IMR-90 (cell line): ENCODE measurements at regions not wholly inside any gene's neighbourhood (a gene's known extent, or its start where the extent isn't known, plus 50 kb on each side); places are given as distances from the start of the nearest gene placed in this dataset.

Experiments used
- ATAC-seq: fragments of 200-7000 bp; cut with Tn5 transposase; 2 replicates; pipeline ENCODE4 v1.9.1; 2020; ENCODE audit warnings: low read depth, mild to moderate bottlenecking, moderate library complexity
- BruUV-seq: library from RNA; stranded (reverse); fragments of 400-500 nt; replicated peaks from 2 replicates; lab custom pipeline; 2021; lab: Mats Ljungman, UMichigan
- CTCF ChIA-PET: fragments of 300-600 bp; formaldehyde crosslinking; extraction: SDS; loops from one replicate; lab custom pipeline; 2021; ENCODE audit warnings: antibody characterized with exemption; lab: Yijun Ruan, JAX
- POLR2A ChIA-PET: fragments of 300-600 bp; sonication (Branson Sonifier 250); formaldehyde crosslinking; loops from one replicate; lab custom pipeline; 2022; ENCODE audit warnings: antibody characterized with exemption; ENCODE audit not compliant: unreplicated experiment; lab: Charles Lee
- DNase-seq: peaks from one replicate; pipeline ENCODE4 v3.0.0; 2013
- H2AFZ ChIP-seq: replicated peaks from 2 replicates; pipeline ENCODE3; 2013; ENCODE audit warnings: low read length, mild to moderate bottlenecking; ENCODE audit not compliant: poor library complexity
- H2AK5ac ChIP-seq: 2 replicates; pipeline ENCODE4 v1.6.1; 2013; ENCODE audit warnings: low read depth, low read length, inconsistent platforms
- H2AK9ac ChIP-seq: replicated peaks from 2 replicates; pipeline ENCODE3; 2013; ENCODE audit warnings: mild to moderate bottlenecking, low read depth, low read length, moderate library complexity; ENCODE audit not compliant: poor library complexity
- H2BK120ac ChIP-seq: 2 replicates; pipeline ENCODE4 v1.6.1; 2013; ENCODE audit warnings: low read depth, low read length, inconsistent platforms
- H2BK15ac ChIP-seq: 3 replicates; pipeline ENCODE4 v1.6.1; 2013; ENCODE audit warnings: low read depth, low read length, inconsistent platforms
- H2BK20ac ChIP-seq: 2 replicates; pipeline ENCODE4 v1.6.1; 2013; ENCODE audit warnings: low read depth, mild to moderate bottlenecking, inconsistent platforms, low read length, moderate library complexity
- H2BK5ac ChIP-seq: 2 replicates; pipeline ENCODE4 v1.6.1; 2013; ENCODE audit warnings: mild to moderate bottlenecking, low read depth, low read length, inconsistent platforms; ENCODE audit not compliant: poor library complexity, severe bottlenecking
- H3K14ac ChIP-seq: replicated peaks from 2 replicates; pipeline ENCODE4 v1.6.1; 2013; ENCODE audit warnings: low read depth, low read length, inconsistent platforms
- H3K18ac ChIP-seq: 2 replicates; pipeline ENCODE4 v1.6.1; 2013; ENCODE audit warnings: low read depth, low read length, control low read depth
- H3K23ac ChIP-seq: 2 replicates; pipeline ENCODE4 v1.6.1; 2013; ENCODE audit warnings: low read depth, low read length, inconsistent platforms
- H3K27ac ChIP-seq: 2 replicates; pipeline ENCODE4 v1.5.1; 2013; ENCODE audit warnings: mild to moderate bottlenecking, control low read depth, low read length; ENCODE audit not compliant: insufficient read depth
- H3K27me3 ChIP-seq: 2 replicates; pipeline ENCODE4 v1.6.1; 2013; ENCODE audit warnings: low read length; ENCODE audit not compliant: control insufficient read depth, insufficient read depth
- H3K36me3 ChIP-seq: 2 replicates; pipeline ENCODE4 v1.6.1; 2013; ENCODE audit warnings: low read length, mixed read lengths; ENCODE audit not compliant: control insufficient read depth, insufficient read depth
- H3K4ac ChIP-seq: 2 replicates; pipeline ENCODE4 v1.6.1; 2013; ENCODE audit warnings: low read depth, low read length, inconsistent platforms
- H3K4me1 ChIP-seq: 2 replicates; pipeline ENCODE4 v1.6.1; 2013; ENCODE audit warnings: low read length, mixed read lengths; ENCODE audit not compliant: control insufficient read depth, insufficient read depth
- H3K4me2 ChIP-seq: 2 replicates; pipeline ENCODE4 v1.6.1; 2013; ENCODE audit warnings: low read depth, mild to moderate bottlenecking, control low read depth, low read length, moderate library complexity
- H3K4me3 ChIP-seq: 2 replicates; pipeline ENCODE4 v1.5.1; 2013; ENCODE audit warnings: low read depth, mild to moderate bottlenecking, control low read depth, low read length, moderate library complexity; ENCODE audit not compliant: insufficient read depth
- H3K56ac ChIP-seq: 2 replicates; pipeline ENCODE4 v1.6.1; 2013; ENCODE audit warnings: low read length, inconsistent platforms; ENCODE audit not compliant: insufficient read depth; ENCODE audit errors: extremely low read depth
- H3K79me1 ChIP-seq, 2 experiments: 2 replicates each; pipeline ENCODE4 v1.6.1; 2013; ENCODE audit warnings: low read length in 2 of 2, inconsistent platforms in 1 of 2, low read depth in 1 of 2
- H3K9ac ChIP-seq: 2 replicates; pipeline ENCODE4 v1.6.1; 2013; ENCODE audit warnings: low read depth, low read length, control low read depth
- H3K9me1 ChIP-seq: 2 replicates; pipeline ENCODE4 v1.6.1; 2013; ENCODE audit warnings: low read length, inconsistent platforms; ENCODE audit not compliant: insufficient read depth
- H3K9me3 ChIP-seq: 2 replicates; pipeline ENCODE4 v1.6.1; 2013; ENCODE audit warnings: low read length; ENCODE audit not compliant: control insufficient read depth, insufficient read depth
- H4K20me1 ChIP-seq: 2 replicates; pipeline ENCODE4 v1.6.1; 2013; ENCODE audit warnings: low read length, inconsistent platforms; ENCODE audit not compliant: insufficient read depth
- H4K5ac ChIP-seq: 2 replicates; pipeline ENCODE4 v1.6.1; 2013; ENCODE audit warnings: mild to moderate bottlenecking, low read depth, low read length, control low read depth
- H4K8ac ChIP-seq, 2 experiments: 2 replicates each; pipeline ENCODE4 v1.6.1; 2013; ENCODE audit warnings: low read depth in 2 of 2, low read length in 2 of 2, control low read depth in 1 of 2, inconsistent platforms in 1 of 2
- H4K91ac ChIP-seq: 2 replicates; pipeline ENCODE4 v1.6.1; 2013; ENCODE audit warnings: low read depth, low read length, inconsistent platforms; ENCODE audit not compliant: insufficient read depth
- CHD1 ChIP-seq: IDR thresholded peaks from 2 replicates; pipeline ENCODE4 v1.6.1; 2012; ENCODE audit warnings: low read depth, low read length, improper control_type of control experiment
- MAFK ChIP-seq: IDR thresholded peaks from 2 replicates; pipeline ENCODE4 v1.6.1; 2012; ENCODE audit warnings: low read depth, low read length, improper control_type of control experiment
- RCOR1 ChIP-seq: IDR thresholded peaks from 2 replicates; pipeline ENCODE4 v1.6.1; 2012; ENCODE audit warnings: mild to moderate bottlenecking, low read length, improper control_type of control experiment; ENCODE audit not compliant: insufficient replicate concordance
- USF2 ChIP-seq: fragments of 150-350 bp; IDR thresholded peaks from 2 replicates; pipeline ENCODE4 v1.6.1; 2017; ENCODE audit warnings: mild to moderate bottlenecking, antibody characterized with exemption, low read length, low read depth
- WGBS, 2 experiments: methylation state at CpG; one replicate each; pipeline versions ENCODE4 v1.1.5 to v1.1.7; 2013; ENCODE audit warnings: missing lambda C conversion rate in 2 of 2; ENCODE audit not compliant: insufficient read length in 1 of 2; ENCODE audit errors: extremely low coverage in 2 of 2; 5-methylcytosine and 5-hydroxymethylcytosine counted together
- dilution Hi-C: fragments of 300-500 bp; cut with HindIII; formaldehyde crosslinking; loops from one replicate; pipeline ENCODE4 v1.14.3; 2018; ENCODE audit warnings: low sequenced_read_pairs; ENCODE audit not compliant: unreplicated experiment
- in situ Hi-C: fragments of 300-500 bp; cut with MboI; formaldehyde crosslinking; loops from 3 replicates; pipeline ENCODE4 v1.14.3; 2019; ENCODE audit warnings: low sequenced_read_pairs, inconsistent platforms, mixed read lengths
- intact Hi-C: fragments of 100-400 bp; cut with micrococcal nuclease; formaldehyde crosslinking; loops from 2 replicates; pipeline ENCODE4 v1.10.0; 2022
- TF ChIP-seq, protein P1 (sequence below): conservative IDR thresholded peaks from 2 replicates; pipeline ENCODE4 v1.5.1; 2012; ENCODE audit warnings: mild to moderate bottlenecking, low read depth, low read length, improper control_type of control experiment

DNA sequence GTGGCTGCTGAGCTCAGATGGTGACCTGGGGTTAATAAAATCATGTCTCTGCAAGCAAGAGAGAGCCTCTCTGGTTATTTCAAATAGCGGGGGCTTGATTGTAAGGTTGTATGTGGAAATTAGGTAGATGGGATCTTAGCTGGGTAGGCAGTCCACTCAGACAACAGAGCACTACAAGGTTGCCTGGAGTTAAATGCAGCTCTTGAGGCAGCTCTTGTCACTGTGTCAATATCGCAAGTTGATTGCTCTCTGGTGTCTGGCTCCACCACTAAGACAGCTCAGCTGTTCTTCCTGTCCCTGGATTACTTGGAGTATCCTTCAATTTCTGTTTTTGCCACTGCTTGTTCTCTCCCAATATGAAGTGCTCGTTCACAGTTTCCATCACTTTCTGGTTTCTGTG is 93.8 kb downstream of the C21orf91 start:
- Histone ChIP-seq H3K27ac (no peak overlapping the region), H2AK9ac (no peak overlapping the region), H3K4ac (no peak overlapping the region), H4K20me1 (no peaks in the 10 kb centered on the region), H3K18ac (no peak overlapping the region), H3K14ac (no peak overlapping the region), H3K27me3 (no peaks in the 10 kb centered on the region), H3K9ac (no peak overlapping the region), H3K56ac (no peak overlapping the region), H2BK5ac (no peak overlapping the region), H2BK20ac (no peak overlapping the region), H2BK120ac (no peak overlapping the region), H3K23ac (no peak overlapping the region), H4K5ac (no peak overlapping the region), H3K4me1 (no peaks in the 10 kb centered on the region), H2AFZ (no peak overlapping the region), H3K9me1 (no peaks in the 10 kb centered on the region), H3K79me1 (no peaks in the 10 kb centered on the region), H4K8ac (no peak overlapping the region), H2BK15ac (no peak overlapping the region), H3K9me3 (no peaks in the 10 kb centered on the region), H3K4me3 (no peak overlapping the region), H2AK5ac (no peak overlapping the region), H4K91ac (no peak overlapping the region), H3K4me2 (no peak overlapping the region), H3K36me3 (no peaks in the 10 kb centered on the region)
- CTCF ChIA-PET = no interaction called here
- no peak for DNase-seq
- POLR2A ChIA-PET = no interaction called here
- 80% methylated on average over 1 of the region's 3 CpGs; no CpG with 5 or more reads in 1 of the 2 experiments for WGBS, 2 experiments
- no peak for ATAC-seq
- dilution Hi-C loops (no loop called here), intact Hi-C loops (no loop called here), in situ Hi-C loops (no loop called here)
- no TSS peak for BruUV-seq
- TF ChIP-seq CHD1 (no peak), USF2 (no peak), MAFK (no peak), RCOR1 (no peak)
- TF ChIP-seq, protein P1, sequence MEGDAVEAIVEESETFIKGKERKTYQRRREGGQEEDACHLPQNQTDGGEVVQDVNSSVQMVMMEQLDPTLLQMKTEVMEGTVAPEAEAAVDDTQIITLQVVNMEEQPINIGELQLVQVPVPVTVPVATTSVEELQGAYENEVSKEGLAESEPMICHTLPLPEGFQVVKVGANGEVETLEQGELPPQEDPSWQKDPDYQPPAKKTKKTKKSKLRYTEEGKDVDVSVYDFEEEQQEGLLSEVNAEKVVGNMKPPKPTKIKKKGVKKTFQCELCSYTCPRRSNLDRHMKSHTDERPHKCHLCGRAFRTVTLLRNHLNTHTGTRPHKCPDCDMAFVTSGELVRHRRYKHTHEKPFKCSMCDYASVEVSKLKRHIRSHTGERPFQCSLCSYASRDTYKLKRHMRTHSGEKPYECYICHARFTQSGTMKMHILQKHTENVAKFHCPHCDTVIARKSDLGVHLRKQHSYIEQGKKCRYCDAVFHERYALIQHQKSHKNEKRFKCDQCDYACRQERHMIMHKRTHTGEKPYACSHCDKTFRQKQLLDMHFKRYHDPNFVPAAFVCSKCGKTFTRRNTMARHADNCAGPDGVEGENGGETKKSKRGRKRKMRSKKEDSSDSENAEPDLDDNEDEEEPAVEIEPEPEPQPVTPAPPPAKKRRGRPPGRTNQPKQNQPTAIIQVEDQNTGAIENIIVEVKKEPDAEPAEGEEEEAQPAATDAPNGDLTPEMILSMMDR = no peak
